ENCODE measurements at regions not wholly inside any gene's neighbourhood (a gene's known extent, or its start where the extent isn't known, plus 50 kb on each side); places are given as distances from the start of the nearest gene placed in this dataset.

DNA sequence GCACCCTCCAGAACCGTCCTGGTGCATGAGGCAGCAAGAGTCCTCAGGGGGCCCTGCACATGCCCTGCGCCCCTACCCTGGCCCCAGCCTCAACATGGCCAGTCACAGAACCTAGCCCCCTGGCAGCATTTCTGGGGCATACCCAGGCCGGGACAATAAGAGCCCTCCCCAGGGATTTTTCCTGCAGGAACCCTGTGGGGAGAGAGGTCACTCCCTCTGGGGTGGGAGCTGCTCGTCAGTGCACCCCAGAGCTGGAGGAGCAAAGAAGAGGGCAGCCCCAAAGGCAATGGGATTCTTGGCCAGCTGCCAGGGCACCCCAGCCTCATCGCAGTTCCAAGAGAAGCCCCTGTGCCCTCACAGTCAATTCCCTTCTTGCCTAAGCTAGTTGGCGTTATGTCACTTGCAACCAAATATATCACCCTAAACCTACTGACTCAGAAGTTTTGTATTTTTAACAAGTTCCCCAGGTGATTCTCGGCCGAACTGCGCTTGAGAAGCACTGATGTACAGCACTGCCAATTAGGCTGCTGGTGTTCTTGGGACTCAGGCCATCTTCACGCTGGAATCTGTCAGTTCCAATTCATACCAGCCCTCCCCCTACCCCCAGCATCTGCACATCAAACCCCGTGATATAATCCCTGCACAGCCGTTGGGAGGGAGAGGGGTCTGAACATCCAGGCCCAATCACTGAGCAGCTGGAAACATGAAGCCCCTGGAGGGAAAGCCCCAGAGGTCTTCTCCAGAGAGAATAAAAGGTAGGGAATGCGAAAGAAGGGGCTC, 87.5 kb upstream of the PRR20G start:
- no peak for DNase-seq (ENCODE audit: low read depth in 2 of 2)

- no peak for DNase-seq (ENCODE audit: low read depth in 2 of 2)
These were observed 86.5 kb upstream of the PRR20G start for GRCh38 chr3:127374086-127375010.

GRCh38 chr3:127373441-127374085, 85.7 kb upstream of the PRR20G start:
- DNase-seq (ENCODE audit: low read depth in 2 of 2) = no peak

DNA sequence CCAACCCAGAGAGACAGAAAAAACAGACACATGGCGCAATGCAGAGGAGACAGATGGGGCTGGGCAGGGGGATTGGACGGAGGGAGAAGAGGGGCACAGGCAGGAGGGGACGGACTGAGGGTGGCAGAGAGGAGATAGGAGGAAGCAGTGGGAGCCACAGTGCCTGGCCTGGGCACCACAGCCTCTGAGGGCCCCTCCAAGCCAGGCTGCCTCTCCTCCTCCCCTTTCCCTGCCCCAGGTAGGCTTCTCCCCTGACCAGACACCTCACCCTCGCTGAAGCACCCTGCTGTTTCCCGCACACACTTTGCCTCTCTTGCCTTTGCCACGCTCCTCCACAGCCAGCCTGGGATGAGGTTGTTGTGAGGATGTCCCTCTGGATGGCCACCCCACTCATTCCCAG, 84.0 kb upstream of the PRR20G start:
- no peak for DNase-seq (ENCODE audit: low read depth in 2 of 2)

DNA sequence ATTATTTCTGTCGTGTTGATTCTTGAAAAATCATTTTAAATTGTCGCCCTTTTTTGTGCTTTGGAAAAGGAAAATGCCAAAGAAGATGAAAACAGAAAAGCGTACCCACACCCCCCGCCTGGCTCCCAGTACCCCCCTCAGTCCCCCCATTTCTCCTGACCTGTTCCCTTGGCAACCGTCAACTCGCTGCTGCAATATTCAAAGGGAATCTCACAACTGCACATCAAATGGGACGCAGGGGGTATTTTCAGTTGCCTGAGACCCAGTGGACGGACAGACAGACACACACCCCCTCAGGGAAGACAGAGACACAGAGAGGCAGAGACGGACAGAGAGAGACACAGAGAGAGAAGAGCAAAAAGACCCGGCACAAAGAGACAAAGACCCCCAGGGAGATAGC, 83.5 kb upstream of the PRR20G start:
- DNase-seq (ENCODE audit: low read depth in 2 of 2) = no peak

GRCh38 chr3:127370906-127371305, 83.1 kb upstream of the PRR20G start:
- no peak for DNase-seq (ENCODE audit: low read depth in 2 of 2)

- DNase-seq (ENCODE audit: low read depth in 2 of 2) = no peak
These were observed 81.6 kb upstream of the PRR20G start for GRCh38 chr3:127369356-127369935.

DNA sequence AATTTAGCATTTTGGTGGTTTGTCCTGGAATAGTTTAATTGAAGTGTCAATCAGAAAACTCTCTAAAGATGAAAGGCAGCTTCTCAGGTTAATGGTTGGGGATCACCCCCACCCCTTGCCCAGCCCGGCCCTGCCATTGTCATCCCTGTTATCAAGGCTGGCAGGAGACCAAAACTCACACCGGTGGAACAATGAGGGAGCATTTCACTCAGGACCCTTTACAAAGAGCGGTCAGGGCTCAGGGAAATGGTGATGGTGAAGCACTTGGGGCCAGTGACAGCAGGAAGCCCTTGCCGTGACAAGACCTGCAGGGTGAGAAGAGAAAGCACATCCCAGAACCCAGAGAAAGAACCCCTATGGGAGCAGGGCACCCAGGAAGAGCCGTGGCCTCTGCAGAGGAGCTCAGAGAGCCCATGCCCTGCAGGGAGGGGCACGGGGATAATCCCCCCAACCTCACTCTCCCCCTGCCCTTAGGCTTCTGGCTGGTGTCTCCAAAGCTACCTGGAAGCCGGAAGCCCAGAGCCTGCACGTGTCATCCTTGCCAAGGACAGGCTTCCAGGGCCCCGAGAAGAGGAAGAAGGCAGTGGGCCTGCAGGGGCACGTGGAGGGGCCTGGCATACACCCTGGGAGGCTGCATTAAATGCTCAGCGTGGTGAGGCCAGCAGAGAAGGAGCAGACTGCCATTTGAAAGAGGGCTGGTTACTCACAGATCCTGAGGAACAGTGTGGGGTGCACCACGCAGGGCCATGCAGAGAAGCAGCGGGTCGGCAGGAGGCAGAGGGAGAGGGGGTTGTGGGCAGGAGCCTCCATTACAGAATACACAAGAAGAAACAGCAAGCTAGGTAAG, 80.6 kb upstream of the PRR20G start:
- DNase-seq (ENCODE audit: low read depth in 2 of 2) = no peak

- DNase-seq (ENCODE audit: low read depth in 2 of 2) = no peak
These were observed 79.7 kb upstream of the PRR20G start for GRCh38 chr3:127367593-127367992.

DNA sequence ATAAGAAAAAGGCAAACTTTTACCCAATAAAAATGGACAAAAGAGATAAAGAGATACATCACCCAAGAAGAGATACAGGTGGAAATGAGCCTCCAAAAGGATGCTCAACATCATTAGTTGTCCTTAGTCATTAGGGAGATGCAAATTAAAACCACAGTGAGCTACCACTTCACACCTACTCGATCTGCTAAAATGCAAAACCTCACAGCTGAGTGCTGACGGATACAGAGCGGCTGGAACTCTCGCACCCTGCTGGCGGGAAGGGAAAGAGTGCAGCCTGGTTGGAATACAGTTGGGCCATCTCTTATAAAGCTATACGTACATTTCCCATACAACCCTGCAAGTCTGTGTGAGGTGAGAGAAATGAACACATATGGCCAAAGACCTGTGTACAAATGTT, 78.5 kb upstream of the PRR20G start:
- DNase-seq (ENCODE audit: low read depth in 2 of 2) = no peak

DNA sequence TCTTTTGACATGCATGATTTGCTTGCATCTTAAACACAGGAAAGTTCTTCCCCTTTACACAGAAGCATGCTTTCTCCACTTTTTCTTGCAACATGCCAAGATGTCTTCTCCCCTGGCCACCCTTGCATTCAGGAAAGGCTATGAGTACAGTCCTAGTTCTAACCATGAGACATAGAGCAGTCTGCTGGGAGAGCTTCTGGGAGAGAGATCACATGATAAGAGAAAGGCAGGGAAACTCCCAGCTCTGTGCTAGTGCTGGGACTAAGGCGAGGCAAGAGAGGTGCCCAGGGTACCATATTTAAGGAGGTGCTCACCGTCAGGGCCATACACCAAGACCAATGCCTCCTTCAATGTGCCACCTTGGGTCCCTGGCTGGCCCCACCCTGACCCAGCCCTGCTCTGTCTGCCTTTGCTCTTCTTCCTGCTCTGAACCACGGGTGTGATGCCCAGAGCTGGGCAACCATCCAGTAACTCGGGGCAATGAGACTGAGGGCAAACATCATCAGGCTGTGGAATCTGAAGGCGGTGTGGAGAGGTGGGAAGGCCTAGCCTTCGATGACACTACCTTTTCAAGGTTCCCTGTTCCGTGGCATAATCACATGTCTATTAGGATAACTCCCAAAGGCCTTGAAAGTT, 77.4 kb upstream of the PRR20G start:
- no peak for DNase-seq (ENCODE audit: low read depth in 2 of 2)

GRCh38 chr3:127363891-127364290, 76.0 kb upstream of the PRR20G start:
- DNase-seq (ENCODE audit: low read depth in 2 of 2) = no peak

- no peak for DNase-seq (ENCODE audit: low read depth in 2 of 2)
These were observed 75.3 kb upstream of the PRR20G start for GRCh38 chr3:127363171-127363570.

DNA sequence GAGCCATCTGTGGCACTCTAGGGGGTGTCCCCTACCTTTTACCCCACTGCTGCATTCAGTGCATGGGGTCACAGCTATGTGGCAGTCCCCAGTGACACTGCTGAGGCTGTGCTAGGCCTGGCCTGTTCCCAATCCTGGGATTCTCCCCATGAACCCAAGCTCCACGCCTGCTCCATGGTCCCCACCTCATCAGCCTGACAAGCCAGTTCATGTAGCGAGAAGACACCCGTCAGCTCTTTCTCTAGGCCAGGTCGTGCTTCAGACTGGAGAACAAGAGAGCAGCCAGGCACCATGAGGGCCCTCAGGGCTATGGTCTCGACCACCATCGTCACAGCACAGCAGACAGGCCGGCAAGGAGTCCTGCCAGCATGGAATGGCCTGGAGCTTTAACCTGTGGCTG, 72.8 kb upstream of the PRR20G start:
- DNase-seq (ENCODE audit: low read depth in 2 of 2) = no peak

DNA sequence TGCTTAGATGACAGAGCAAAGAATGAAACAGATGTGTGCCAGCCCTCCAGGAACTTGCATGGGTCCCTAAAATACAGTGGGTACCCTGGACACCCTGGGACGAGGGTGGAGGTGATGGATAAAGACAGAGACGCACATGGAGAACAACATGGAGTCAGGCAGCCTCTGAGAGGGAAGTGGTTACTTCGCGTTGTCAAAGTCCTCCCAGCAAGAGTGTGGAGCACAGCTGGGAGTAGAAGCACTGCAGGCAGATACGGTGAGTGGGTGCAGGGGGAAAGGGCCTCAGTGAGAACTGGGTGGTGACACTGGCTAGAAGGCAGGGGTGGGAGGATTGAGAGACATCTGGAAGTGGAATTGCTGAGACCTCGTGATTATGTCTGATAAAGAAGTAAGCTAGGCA, 70.8 kb upstream of the PRR20G start:
- no peak for DNase-seq (ENCODE audit: low read depth in 2 of 2)

GRCh38 chr3:127356381-127356780, 68.5 kb upstream of the PRR20G start:
- no peak for DNase-seq (ENCODE audit: low read depth in 2 of 2)

- no peak for DNase-seq (ENCODE audit: low read depth in 2 of 2)
These were observed 66.9 kb upstream of the PRR20G start for GRCh38 chr3:127354761-127355160.

DNA sequence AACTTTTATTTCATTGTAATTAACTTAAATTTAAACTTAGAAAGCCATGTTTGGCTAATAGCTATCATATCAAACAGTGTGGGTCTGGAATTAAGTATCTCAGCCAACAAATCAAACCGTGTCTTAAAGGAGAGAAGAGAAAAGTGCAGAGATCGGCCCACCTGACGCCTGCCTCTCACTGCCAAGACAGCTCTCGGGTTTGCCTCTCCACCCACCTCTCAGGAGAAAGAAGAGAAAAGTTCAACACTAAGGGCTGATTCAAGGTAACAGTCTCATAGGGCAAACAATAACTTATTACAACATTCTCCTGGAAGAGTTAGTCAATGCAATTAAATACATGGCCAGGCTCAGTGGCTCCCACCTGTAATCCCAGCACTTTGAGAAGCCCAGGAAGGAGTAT, 64.8 kb upstream of the PRR20G start:
- DNase-seq (ENCODE audit: low read depth in 2 of 2) = no peak

GRCh38 chr3:127351775-127352350, 64.0 kb upstream of the PRR20G start:
- no peak for DNase-seq (ENCODE audit: low read depth in 2 of 2)

DNA sequence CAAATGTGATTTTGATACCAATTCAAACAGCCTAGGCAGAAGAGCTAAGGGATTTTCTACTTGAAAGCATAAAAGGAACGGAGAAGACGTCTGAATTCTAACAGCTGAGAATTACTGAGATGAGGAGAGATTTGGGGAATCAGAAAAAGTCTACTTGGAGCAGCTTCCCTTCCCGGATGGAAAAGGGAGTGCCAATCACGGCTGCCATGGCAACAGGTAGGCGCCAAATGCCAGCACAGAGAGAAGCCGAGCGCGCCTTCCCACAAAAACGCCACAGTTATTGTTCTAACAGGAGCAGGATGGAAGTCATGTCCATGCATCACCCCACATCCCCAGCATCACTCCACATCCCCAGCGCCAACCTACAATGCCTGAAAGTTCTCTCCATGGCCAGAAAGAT, 63.5 kb upstream of the PRR20G start:
- DNase-seq (ENCODE audit: low read depth in 2 of 2) = no peak

Measured in fibroblast of skin of left biceps (primary cell).